NCI-H2227 (cell line): ENCODE measurements at regions not wholly inside any gene's neighbourhood (a gene's known extent, or its start where the extent isn't known, plus 50 kb on each side); places are given as distances from the start of the nearest gene placed in this dataset.
A peak's percentile ranks its signal among the peaks of the same experiment; 100 is the strongest.

Experiments
- DNase-seq: peaks from one replicate; lab custom pipeline; 2025; ENCODE audit not compliant: unreplicated experiment; lab: John Stamatoyannopoulos, UW

- DNase-seq = no peak
Measured at GRCh38 chr20:40769677-40770285, 80.7 kb upstream of the MAFB start.

GRCh38 chr20:40770564-40771307 is 81.7 kb upstream of the MAFB start:
- DNase-seq = no peak

GRCh38 chr20:40771308-40771610 is 82.2 kb upstream of the MAFB start:
- DNase-seq = no peak

- DNase-seq = no peak
Measured at GRCh38 chr20:40771848-40772511, 82.9 kb upstream of the MAFB start.

- no peak for DNase-seq
Measured at GRCh38 chr20:40773376-40773775, 84.3 kb upstream of the MAFB start.

- DNase-seq = no peak
Measured at GRCh38 chr20:40774252-40774651, 85.2 kb upstream of the MAFB start.

GRCh38 chr20:40775561-40776146 is 86.6 kb upstream of the MAFB start:
- DNase-seq = no peak

GRCh38 chr20:40776466-40777457 is 87.7 kb upstream of the MAFB start:
- no peak for DNase-seq

GRCh38 chr20:40777653-40778052 is 88.6 kb upstream of the MAFB start:
- no peak for DNase-seq

- DNase-seq = no peak
Measured at GRCh38 chr20:40778894-40779496, 90.0 kb upstream of the MAFB start.

GRCh38 chr20:40781327-40782042 is 92.4 kb upstream of the MAFB start:
- DNase-seq = no peak

GRCh38 chr20:40782043-40782368 is 93.0 kb upstream of the MAFB start:
- no peak for DNase-seq

- no peak for DNase-seq
Measured at GRCh38 chr20:40785346-40785745, 96.3 kb upstream of the MAFB start.

- no peak for DNase-seq
Measured at GRCh38 chr20:40786336-40786735, 97.3 kb upstream of the MAFB start.

GRCh38 chr20:40787941-40788340 is 98.9 kb upstream of the MAFB start:
- DNase-seq = no peak

GRCh38 chr20:40797425-40797824 is 108.4 kb upstream of the MAFB start:
- DNase-seq = peak; percentile 27

GRCh38 chr20:40798066-40798465 is 109.0 kb upstream of the MAFB start:
- DNase-seq = no peak

GRCh38 chr20:40802886-40803285 is 113.8 kb upstream of the MAFB start:
- no peak for DNase-seq

- no peak for DNase-seq
Measured at GRCh38 chr20:40803381-40803780, 114.3 kb upstream of the MAFB start.

- DNase-seq = no peak
Measured at GRCh38 chr20:40805592-40805991, 116.6 kb upstream of the MAFB start.
